ENCODE measurements at regions not wholly inside any gene's neighbourhood (a gene's known extent, or its start where the extent isn't known, plus 50 kb on each side); places are given as distances from the start of the nearest gene placed in this dataset.

- Histone ChIP-seq H3K4me1 (no peaks in the 10 kb centered on the region), H3K27me3 (no peaks in the 10 kb centered on the region), H3K9me3 (no peaks in the 10 kb centered on the region), H3K36me3 (no peaks in the 10 kb centered on the region), H3K27ac (no peak overlapping the region), H3K4me3 (no peak overlapping the region)
- no peak for FAIRE-seq
- no peak for TF ChIP-seq CTCF (IDR thresholded peaks at IDR 0.05)
- no peak for ATAC-seq
- no peak for DNase-seq
- 92 to 96% methylated on average over 1 of the region's 1 CpG for WGBS, 2 donors
- intact Hi-C loops (cut with DNase I), result no loop called here
Measured at GRCh38 chr1:173100476-173101107, 49.9 kb upstream of the TNFSF18 start.

Measured in pancreas (tissue), 10 donors.